ENCODE measurements at regions not wholly inside any gene's neighbourhood (a gene's known extent, or its start where the extent isn't known, plus 50 kb on each side); places are given as distances from the start of the nearest gene placed in this dataset.

DNA sequence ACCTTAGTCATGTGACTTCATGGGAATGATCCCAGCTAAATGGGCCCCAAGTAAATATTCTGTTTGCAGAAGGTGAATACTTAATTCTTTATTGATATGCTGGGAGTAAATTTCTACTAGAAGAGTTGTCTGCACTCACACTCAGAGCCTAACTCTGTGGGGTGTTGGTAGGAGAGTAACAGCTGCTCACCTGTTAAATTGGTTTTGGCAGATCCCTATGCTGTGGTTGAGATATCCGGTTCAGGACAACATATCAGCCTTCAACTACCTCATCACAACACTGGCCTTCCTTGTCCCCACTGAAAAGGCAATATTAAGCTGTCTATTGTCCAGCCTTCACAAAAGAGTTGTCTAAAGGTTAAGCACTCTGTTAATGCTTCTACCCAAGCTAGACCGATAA, 738.3 kb downstream of the INHBA start:
- TF ChIP-seq, protein P1, sequence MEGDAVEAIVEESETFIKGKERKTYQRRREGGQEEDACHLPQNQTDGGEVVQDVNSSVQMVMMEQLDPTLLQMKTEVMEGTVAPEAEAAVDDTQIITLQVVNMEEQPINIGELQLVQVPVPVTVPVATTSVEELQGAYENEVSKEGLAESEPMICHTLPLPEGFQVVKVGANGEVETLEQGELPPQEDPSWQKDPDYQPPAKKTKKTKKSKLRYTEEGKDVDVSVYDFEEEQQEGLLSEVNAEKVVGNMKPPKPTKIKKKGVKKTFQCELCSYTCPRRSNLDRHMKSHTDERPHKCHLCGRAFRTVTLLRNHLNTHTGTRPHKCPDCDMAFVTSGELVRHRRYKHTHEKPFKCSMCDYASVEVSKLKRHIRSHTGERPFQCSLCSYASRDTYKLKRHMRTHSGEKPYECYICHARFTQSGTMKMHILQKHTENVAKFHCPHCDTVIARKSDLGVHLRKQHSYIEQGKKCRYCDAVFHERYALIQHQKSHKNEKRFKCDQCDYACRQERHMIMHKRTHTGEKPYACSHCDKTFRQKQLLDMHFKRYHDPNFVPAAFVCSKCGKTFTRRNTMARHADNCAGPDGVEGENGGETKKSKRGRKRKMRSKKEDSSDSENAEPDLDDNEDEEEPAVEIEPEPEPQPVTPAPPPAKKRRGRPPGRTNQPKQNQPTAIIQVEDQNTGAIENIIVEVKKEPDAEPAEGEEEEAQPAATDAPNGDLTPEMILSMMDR (IDR thresholded peaks at IDR 0.05; ENCODE audit: insufficient read depth, low read length) = no peak
- DNase-seq (ENCODE audit: low read depth) = no peak
- no peak overlapping the region for H3K4me3 ChIP-seq (ENCODE audit: low read depth, low read length)

DNA sequence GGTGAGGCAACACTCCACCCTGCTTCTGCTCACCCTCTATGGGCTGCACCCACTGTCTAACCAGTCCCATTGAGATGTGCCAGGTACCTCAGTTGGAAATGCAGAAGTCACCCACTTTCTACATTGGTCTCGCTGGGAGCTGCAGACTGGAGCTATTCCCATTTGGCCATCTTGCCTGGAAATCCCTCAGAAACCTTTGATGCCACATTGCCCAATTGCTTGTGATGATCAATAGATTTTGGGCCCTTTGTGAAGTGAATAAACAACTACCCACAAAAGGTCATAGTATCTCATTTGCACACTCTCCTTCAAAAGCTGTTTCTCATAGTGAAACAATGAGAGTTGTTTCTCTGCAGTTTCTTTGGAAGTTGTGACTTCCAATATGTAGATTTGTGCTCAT, 742.9 kb downstream of the INHBA start:
- DNase-seq (ENCODE audit: low read depth) = no peak
- no peak overlapping the region for H3K4me3 ChIP-seq (ENCODE audit: low read depth, low read length)
- TF ChIP-seq, protein P1 (IDR thresholded peaks at IDR 0.05; ENCODE audit: insufficient read depth, low read length) = no peak

DNA sequence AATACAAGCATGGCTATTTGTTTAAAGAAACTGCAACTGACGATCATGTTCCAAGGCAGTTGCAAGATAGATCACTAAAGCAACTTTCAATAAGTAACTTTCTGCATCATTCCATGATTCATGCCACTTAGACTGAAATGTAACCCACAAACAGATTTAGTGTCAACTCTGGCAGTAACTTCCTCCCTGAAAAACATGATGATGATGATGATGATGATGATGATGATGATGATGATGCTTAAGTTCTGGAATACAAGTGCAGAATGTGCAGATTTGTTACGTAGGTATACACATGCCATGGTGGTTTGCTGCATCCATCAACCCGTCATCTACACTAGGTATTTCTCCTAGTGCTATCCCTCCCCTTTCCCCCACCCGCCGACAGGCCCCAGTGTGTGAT, 754.7 kb downstream of the INHBA start:
- H3K4me3 ChIP-seq (ENCODE audit: low read depth, low read length) = no peak overlapping the region
- DNase-seq (ENCODE audit: low read depth) = no peak
- TF ChIP-seq, protein P1 (IDR thresholded peaks at IDR 0.05; ENCODE audit: insufficient read depth, low read length) = no peak

DNA sequence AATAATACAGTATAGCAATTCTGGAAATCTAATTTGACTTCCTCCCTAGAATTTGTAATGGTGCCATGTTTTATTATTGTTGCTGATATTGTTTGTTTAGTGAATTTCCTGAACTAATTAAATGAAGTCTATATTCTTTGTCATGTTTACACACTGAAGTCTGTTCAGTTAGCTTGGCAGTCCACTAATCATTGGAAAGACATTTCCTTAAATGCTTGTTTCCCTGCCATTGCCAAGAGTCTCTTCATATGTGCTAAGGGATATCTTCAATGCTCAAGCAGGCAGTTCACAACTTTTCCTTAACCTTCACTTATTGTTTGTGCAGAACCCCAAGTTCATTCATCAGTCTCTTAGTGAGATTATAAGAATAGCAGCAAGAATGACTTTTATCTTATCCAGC, 755.3 kb downstream of the INHBA start:
- DNase-seq (ENCODE audit: low read depth) = no peak
- no peak overlapping the region for H3K4me3 ChIP-seq (ENCODE audit: low read depth, low read length)
- TF ChIP-seq, protein P1 (IDR thresholded peaks at IDR 0.05; ENCODE audit: insufficient read depth, low read length) = no peak

DNA sequence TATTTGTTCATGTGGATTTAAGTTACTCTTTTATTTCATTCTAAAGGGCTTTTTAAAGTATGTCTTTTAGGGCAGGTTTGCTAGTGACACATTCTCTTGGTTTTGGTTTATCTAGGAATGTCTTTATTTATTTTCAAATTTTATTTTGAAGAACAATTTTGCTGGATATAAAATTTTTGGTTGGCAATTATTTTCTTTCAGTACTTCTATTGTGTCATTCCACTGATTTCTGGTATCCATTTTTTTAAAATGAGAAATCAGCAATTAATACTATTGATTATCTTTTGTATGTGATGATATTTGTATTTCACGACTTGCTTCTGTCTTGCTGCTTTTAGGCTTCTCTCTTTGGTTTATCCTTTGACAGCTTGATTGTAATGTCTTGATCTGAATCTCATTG, 756.3 kb downstream of the INHBA start:
- TF ChIP-seq, protein P1 (IDR thresholded peaks at IDR 0.05; ENCODE audit: insufficient read depth, low read length) = no peak
- no peak for DNase-seq (ENCODE audit: low read depth)
- no peak overlapping the region for H3K4me3 ChIP-seq (ENCODE audit: low read depth, low read length)

DNA sequence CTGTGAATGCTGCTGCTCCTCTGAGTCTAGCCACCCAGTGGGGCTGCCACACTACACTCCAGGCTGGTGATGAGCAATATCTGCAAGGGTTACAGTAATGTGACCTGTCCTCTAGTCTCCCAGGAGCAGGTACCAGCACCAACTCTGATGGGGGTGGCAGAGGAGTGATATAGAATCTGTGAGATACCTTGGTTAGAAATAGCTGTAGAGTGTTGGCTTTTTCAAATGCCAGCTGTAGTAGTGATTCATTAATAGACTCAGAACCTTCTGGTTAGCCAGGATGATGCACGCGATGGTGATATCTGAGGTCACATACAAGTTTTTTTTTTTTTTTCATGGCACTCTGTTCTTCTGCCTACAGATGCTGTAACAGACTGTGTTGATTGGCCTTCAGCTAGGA, 757.1 kb downstream of the INHBA start:
- no peak for DNase-seq (ENCODE audit: low read depth)
- TF ChIP-seq, protein P1 (IDR thresholded peaks at IDR 0.05; ENCODE audit: insufficient read depth, low read length) = no peak
- H3K4me3 ChIP-seq (ENCODE audit: low read depth, low read length) = no peak overlapping the region

DNA sequence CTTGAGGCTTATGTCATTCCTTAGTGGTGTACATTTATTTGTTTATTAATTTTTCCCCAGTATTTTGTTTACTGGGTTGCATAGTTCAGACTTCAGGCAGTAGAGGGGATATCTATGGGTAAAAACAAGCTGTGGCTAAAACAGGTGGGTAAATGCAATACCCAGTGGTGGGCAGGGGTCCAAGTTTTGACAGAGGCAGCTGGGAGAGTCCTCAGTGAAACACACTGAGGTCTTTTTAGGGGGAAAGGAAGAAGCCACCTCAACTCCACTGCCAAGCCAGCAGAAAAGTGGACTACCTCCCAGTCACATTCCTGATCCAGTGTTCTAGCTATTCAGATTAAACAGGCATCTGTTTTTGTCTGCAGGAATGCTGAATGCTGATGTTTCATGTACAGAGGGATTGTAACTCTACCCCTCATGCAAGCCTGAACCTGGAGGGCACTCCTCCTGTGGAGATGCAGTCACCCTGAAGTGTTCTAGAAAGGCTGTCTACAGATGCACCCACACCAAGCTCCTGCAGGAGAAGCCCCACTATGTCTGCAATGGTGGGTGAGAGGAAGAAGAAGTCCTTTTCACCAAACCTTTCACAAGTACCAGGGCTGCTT, 757.8 kb downstream of the INHBA start:
- TF ChIP-seq, protein P1 (IDR thresholded peaks at IDR 0.05; ENCODE audit: insufficient read depth, low read length) = no peak
- H3K4me3 ChIP-seq (ENCODE audit: low read depth, low read length) = no peak overlapping the region
- no peak for DNase-seq (ENCODE audit: low read depth)

All from fibroblast of the aortic adventitia (primary cell).